HG03342 (cell line): ENCODE measurements at regions not wholly inside any gene's neighbourhood (a gene's known extent, or its start where the extent isn't known, plus 50 kb on each side); places are given as distances from the start of the nearest gene placed in this dataset.
"Not testable (repeated sequence)": the region's sequence is repeated elsewhere in the genome, so short reads cannot be mapped to it uniquely, and the experiment has no call there.

Experiments
- ATAC-seq: cut with Tn5 transposase; IDR thresholded peaks from one replicate; pipeline ENCODE4 v1.9.1; 2021; ENCODE audit warnings: mild to moderate bottlenecking, moderate library complexity; ENCODE audit not compliant: unreplicated experiment

GRCh38 chr3:170657312-170657711 is 71.4 kb upstream of the SLC7A14 start:
- no peak for ATAC-seq

- ATAC-seq = no peak
These were observed 70.4 kb upstream of the SLC7A14 start for GRCh38 chr3:170656284-170656683.

- ATAC-seq = no peak
These were observed 67.9 kb upstream of the SLC7A14 start for GRCh38 chr3:170653801-170654200.

- ATAC-seq = no peak
These were observed 65.5 kb upstream of the SLC7A14 start for GRCh38 chr3:170651260-170651845.

- ATAC-seq = not testable (repeated sequence)
These were observed 64.7 kb upstream of the SLC7A14 start for GRCh38 chr3:170650557-170650956.

GRCh38 chr3:170644711-170645110 is 58.8 kb upstream of the SLC7A14 start:
- ATAC-seq = no peak

- no peak for ATAC-seq
These were observed 58.0 kb upstream of the SLC7A14 start for GRCh38 chr3:170643831-170644230.

GRCh38 chr3:170642882-170643601 is 57.2 kb upstream of the SLC7A14 start:
- ATAC-seq = no peak

GRCh38 chr3:170641510-170642236 is 55.8 kb upstream of the SLC7A14 start:
- no peak for ATAC-seq

- ATAC-seq = no peak
These were observed 54.9 kb upstream of the SLC7A14 start for GRCh38 chr3:170640737-170641171.

GRCh38 chr3:170638988-170639387 is 53.1 kb upstream of the SLC7A14 start:
- no peak for ATAC-seq

GRCh38 chr3:170637306-170637705 is 51.4 kb upstream of the SLC7A14 start:
- no peak for ATAC-seq

GRCh38 chr3:170636400-170636973 is 50.6 kb upstream of the SLC7A14 start:
- ATAC-seq = no peak
